Heart left ventricle (tissue), 13 donors: ENCODE measurements at regions not wholly inside any gene's neighbourhood (a gene's known extent, or its start where the extent isn't known, plus 50 kb on each side); places are given as distances from the start of the nearest gene placed in this dataset.
"Not testable (repeated sequence)": the region's sequence is repeated elsewhere in the genome, so short reads cannot be mapped to it uniquely, and the experiment has no call there.

Source experiments
- CTCF ChIP-seq, 12 donors: fragments of 200-600 bp; sonication (generic) in 4 of 12; IDR thresholded peaks; one replicate each; pipeline versions ENCODE4 v1.5.0 to v1.8.0; 2018 to 2022; ENCODE audit warnings: antibody characterized with exemption in 12 of 12, mild to moderate bottlenecking in 5 of 12
- POLR2A ChIP-seq, 2 donors: fragments of 450-650 bp; IDR thresholded peaks; one replicate each; pipeline ENCODE4 v1.6.1; 2017; ENCODE audit warnings: antibody characterized with exemption in 2 of 2, mild to moderate bottlenecking in 2 of 2, moderate library complexity in 2 of 2
- donor health status: ischemic (EF 13 %, LVEDD 7.1; RV severe dilation, severe dysfunction).
- donor health status: DM: no; HTN: yes; CAD: no.
- donor health status: DM: no; HTN: no; CAD: no.
- donor health status: ischemic (EF 25% LVEDD 6.9; RV normal size, moderate dysfunction).
- donor health status: ischemic (EF 25% LVEDD 5.7; RV mildly dilated, moderate dysfunction).
- donor health status: ischemic (EF 35%, LVEDD 5.7; RV mildly dilated, moderate dysfunction).
- donor health status: nonischemic (EF 11% LVEDD 7.7; RV severe dilation, severe dysfunction).
- donor health status: DM: yes; HTN: yes; CAD: no.
- donor health status: PGD.
- donor health status: ischemic (EF 29% LVEDD 5.4; RV normal size, mild dysfunction).
- donor health status: nonischemic (EF 23%, LVEDD 6.1; RV moderate dilation, normal function).

DNA sequence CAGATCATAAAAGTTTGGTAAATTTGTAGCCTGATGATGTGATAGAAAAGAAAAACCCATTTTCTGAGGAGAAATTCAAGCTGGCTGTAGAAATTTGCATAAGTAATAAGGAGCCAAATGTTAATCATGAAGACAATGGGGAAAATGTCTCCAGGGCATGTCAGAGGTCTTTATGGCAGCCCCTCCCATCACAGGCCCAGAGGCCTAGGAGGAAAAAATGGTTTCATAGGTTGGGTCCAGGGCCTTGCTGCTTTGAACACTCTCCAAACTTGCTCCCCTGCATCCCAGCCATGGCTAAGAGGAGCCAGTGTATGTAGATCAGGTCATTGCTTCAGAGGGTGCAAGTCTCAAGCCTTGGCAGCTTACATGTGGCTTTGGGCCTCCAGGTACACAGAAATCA, 903.9 kb upstream of the ADAMTS5 start:
- TF ChIP-seq POLR2A, CTCF (IDR thresholded peaks at IDR 0.05): not testable (repeated sequence)
